Keratinocyte (primary cell): ENCODE measurements at regions not wholly inside any gene's neighbourhood (a gene's known extent, or its start where the extent isn't known, plus 50 kb on each side); places are given as distances from the start of the nearest gene placed in this dataset.

ENCODE experiments used
- DNase-seq: peaks from one replicate; pipeline ENCODE4 v3.0.0-alpha.2; 2011; ENCODE audit warnings: low read depth, missing footprints, low spot score
- FAIRE-seq: peaks from 2 replicates; lab custom pipeline; 2011; peaks lifted over from hg19 to GRCh38; lab: Jason Lieb, UNC
- H2AFZ ChIP-seq: 2 replicates; pipeline ENCODE4 v1.6.0; 2012; ENCODE audit warnings: low read length, control low read depth, inconsistent platforms; ENCODE audit not compliant: control insufficient read depth
- H3K27ac ChIP-seq: 2 replicates; pipeline ENCODE4 v1.5.1; 2011; ENCODE audit warnings: low read length; ENCODE audit not compliant: control insufficient read depth, insufficient read depth
- H3K27me3 ChIP-seq: 3 replicates; pipeline ENCODE4 v1.6.0; 2011; ENCODE audit warnings: low read length; ENCODE audit not compliant: control insufficient read depth, insufficient read depth; ENCODE audit errors: extremely low read depth
- H3K36me3 ChIP-seq, 2 experiments: 2 replicates in 1 of 2; 3 replicates in 1 of 2; pipeline ENCODE4 v1.5.1; 2011; ENCODE audit warnings: low read length in 2 of 2, mild to moderate bottlenecking in 1 of 2; ENCODE audit not compliant: control insufficient read depth in 2 of 2, insufficient read depth in 2 of 2; ENCODE audit errors: extremely low read depth in 1 of 2
- H3K4me1 ChIP-seq: 3 replicates; pipeline ENCODE4 v1.5.1; 2011; ENCODE audit warnings: low read length; ENCODE audit not compliant: control insufficient read depth, insufficient read depth; ENCODE audit errors: extremely low read depth
- H3K4me2 ChIP-seq: 3 replicates; pipeline ENCODE4 v1.6.0; 2011; ENCODE audit warnings: low read depth, low read length; ENCODE audit not compliant: control insufficient read depth, insufficient read depth; ENCODE audit errors: extremely low read depth
- H3K4me3 ChIP-seq, 3 experiments: fragments of 200-600 bp in 1 of 3; sonication (generic) in 1 of 3; 2 replicates in 2 of 3; 3 replicates in 1 of 3; pipeline ENCODE4 v1.5.1; 2011 to 2016; ENCODE audit warnings: low read length in 3 of 3, mild to moderate bottlenecking in 3 of 3, control low read depth in 2 of 3, inconsistent platforms in 1 of 3, low read depth in 1 of 3, mixed read lengths in 1 of 3, mixed run types in 1 of 3, moderate library complexity in 1 of 3; ENCODE audit not compliant: control insufficient read depth in 2 of 3, insufficient read depth in 2 of 3; ENCODE audit errors: extremely low read depth in 1 of 3
- H3K79me2 ChIP-seq: 2 replicates; pipeline ENCODE4 v1.6.0; 2012; ENCODE audit warnings: low read length; ENCODE audit not compliant: control insufficient read depth, insufficient read depth
- H3K9ac ChIP-seq: 3 replicates; pipeline ENCODE4 v1.6.0; 2011; ENCODE audit warnings: low read length; ENCODE audit not compliant: control insufficient read depth, insufficient read depth; ENCODE audit errors: extremely low read depth
- H3K9me1 ChIP-seq: 3 replicates; pipeline ENCODE4 v1.6.0; 2011; ENCODE audit warnings: low read length; ENCODE audit not compliant: control insufficient read depth, insufficient read depth; ENCODE audit errors: extremely low read depth
- H3K9me3 ChIP-seq: 2 replicates; pipeline ENCODE4 v1.5.1; 2012; ENCODE audit warnings: low read depth, low read length; ENCODE audit not compliant: control insufficient read depth
- H4K20me1 ChIP-seq: 3 replicates; pipeline ENCODE4 v1.6.0; 2011; ENCODE audit warnings: low read length; ENCODE audit not compliant: control insufficient read depth, insufficient read depth; ENCODE audit errors: extremely low read depth
- CTCF ChIP-seq, 3 experiments: IDR thresholded peaks in 1 of 3; conservative IDR thresholded peaks in 1 of 3; optimal IDR thresholded peaks in 1 of 3; 2 replicates in 2 of 3; 3 replicates in 1 of 3; pipeline versions ENCODE3 to v1.5.1; 2011; ENCODE audit warnings: low read length in 3 of 3, mild to moderate bottlenecking in 3 of 3, moderate library complexity in 2 of 3, control low read depth in 1 of 3, inconsistent platforms in 1 of 3; ENCODE audit not compliant: insufficient read depth in 2 of 3; ENCODE audit errors: extremely low read depth in 1 of 3
- EZH2 ChIP-seq: IDR thresholded peaks from one replicate; pipeline ENCODE4 v1.6.1; 2012; ENCODE audit warnings: inconsistent platforms, mild to moderate bottlenecking, low read length, moderate library complexity
- dilution Hi-C: fragments of 300-500 bp; cut with MboI; formaldehyde crosslinking; loops from one replicate; pipeline ENCODE4 v1.7.0; 2020; ENCODE audit warnings: low sequenced_read_pairs; ENCODE audit not compliant: extremely low pct_ligation_motif_present

- Histone ChIP-seq H3K9me3 (no peaks in the 10 kb centered on the region), H3K4me3 (no peak overlapping the region), H3K4me2 (no peak overlapping the region), H3K36me3 (no peaks in the 10 kb centered on the region), H3K9me1 (no peaks in the 10 kb centered on the region), H3K9ac (no peak overlapping the region), H2AFZ (no peak overlapping the region), H4K20me1 (no peaks in the 10 kb centered on the region), H3K27me3 (no peaks in the 10 kb centered on the region), H3K4me1 (no peaks in the 10 kb centered on the region), H3K27ac (no peak overlapping the region), H3K79me2 (no peaks in the 10 kb centered on the region)
- dilution Hi-C loops: no loop called here
- TF ChIP-seq EZH2 (no peak), CTCF (optimal IDR thresholded peaks at IDR 0.05 in 1 of 3, IDR thresholded peaks at IDR 0.05 in 1 of 3, conservative IDR thresholded peaks at IDR 0.05 in 1 of 3; ENCODE audit: extremely low read depth in 1 of 3, insufficient read depth in 2 of 3, low read length in 3 of 3) (no peak)
- FAIRE-seq: no peak
- no peak for DNase-seq
Observed at GRCh38 chr3:180239939-180240338, 203.2 kb upstream of the PEX5L start.

GRCh38 chr3:180246688-180247195, 210.0 kb upstream of the PEX5L start:
- H3K4me1 ChIP-seq: no peaks in the 10 kb centered on the region
- H3K9me1 ChIP-seq: no peaks in the 10 kb centered on the region
- no peak for FAIRE-seq

More at GRCh38 chr3:180246688-180247195, 210.0 kb upstream of the PEX5L start:
- no peak overlapping the region for H3K9ac ChIP-seq
- no peak overlapping the region for H3K4me2 ChIP-seq
- TF ChIP-seq CTCF (optimal IDR thresholded peaks at IDR 0.05 in 1 of 3, IDR thresholded peaks at IDR 0.05 in 1 of 3, conservative IDR thresholded peaks at IDR 0.05 in 1 of 3; ENCODE audit: extremely low read depth in 1 of 3, insufficient read depth in 2 of 3, low read length in 3 of 3) (no peak), EZH2 (no peak)
- no peak overlapping the region for H3K27ac ChIP-seq
- no peak overlapping the region for H3K4me3 ChIP-seq
- no peaks in the 10 kb centered on the region for H3K79me2 ChIP-seq
- no peak for DNase-seq
- H3K27me3 ChIP-seq: no peaks in the 10 kb centered on the region
- H2AFZ ChIP-seq: no peak overlapping the region
- H3K36me3 ChIP-seq: no peaks in the 10 kb centered on the region
- H3K9me3 ChIP-seq: no peaks in the 10 kb centered on the region
- dilution Hi-C loops: no loop called here
- H4K20me1 ChIP-seq: no peaks in the 10 kb centered on the region
